HepG2 (cell line): ENCODE measurements at regions not wholly inside any gene's neighbourhood (a gene's known extent, or its start where the extent isn't known, plus 50 kb on each side); places are given as distances from the start of the nearest gene placed in this dataset.

ENCODE experiments used
- ATAC-seq: fragments of 200-7000 bp; cut with Tn5 transposase; 3 replicates; pipeline ENCODE4 v1.9.1; 2020; ENCODE audit warnings: mild to moderate bottlenecking, moderate library complexity
- BruUV-seq: library from RNA; stranded (reverse); fragments of 400-500 nt; replicated peaks from 2 replicates; lab custom pipeline; 2021; lab: Mats Ljungman, UMichigan
- CTCF ChIA-PET: fragments of 300-600 bp; formaldehyde crosslinking; extraction: SDS; loops from one replicate; lab custom pipeline; 2021; ENCODE audit warnings: low total read pairs, inconsistent platforms, low intra/inter-chr PET ratio; lab: Yijun Ruan, JAX
- POLR2A ChIA-PET: fragments of 350-600 bp; sonication (Branson Sonifier 250); formaldehyde crosslinking; loops from one replicate; lab custom pipeline; 2020; ENCODE audit warnings: antibody characterized with exemption, inconsistent platforms; lab: Yijun Ruan, JAX
- DNase-seq: peaks from one replicate; pipeline ENCODE4 v3.0.0-alpha.2; 2015; ENCODE audit warnings: low spot score
- FAIRE-seq: peaks from 3 replicates; lab custom pipeline; 2011; peaks lifted over from hg19 to GRCh38; lab: Jason Lieb, UNC
- H2AFZ ChIP-seq: one replicate; pipeline ENCODE4 v1.6.1; 2011; ENCODE audit warnings: low read length, inconsistent platforms
- H3K27ac ChIP-seq: fragments of 300-600 bp; 3 replicates; pipeline ENCODE4 v1.8.0; 2011; ENCODE audit warnings: mixed run types, mild to moderate bottlenecking, mixed read lengths, low read length, inconsistent platforms; ENCODE audit not compliant: insufficient read depth; ENCODE audit errors: extremely low read length
- H3K27me3 ChIP-seq, 2 experiments: fragments of 200-600 bp in 1 of 2; 2 replicates in 1 of 2; 3 replicates in 1 of 2; pipeline versions ENCODE4 v1.6.0 to v1.8.0; 2011; ENCODE audit warnings: low read length in 2 of 2, mild to moderate bottlenecking in 2 of 2, moderate library complexity in 2 of 2, inconsistent platforms in 1 of 2; ENCODE audit not compliant: insufficient read depth in 2 of 2, control insufficient read depth in 1 of 2
- H3K36me3 ChIP-seq, 2 experiments: fragments of 200-600 bp in 1 of 2; replicated peaks in 1 of 2; 2 replicates in 1 of 2; 3 replicates in 1 of 2; pipeline versions ENCODE4 v1.5.1 to v1.8.0; 2011; ENCODE audit warnings: low read length in 2 of 2, inconsistent platforms in 1 of 2; ENCODE audit not compliant: insufficient read depth in 2 of 2, control insufficient read depth in 1 of 2
- H3K4me1 ChIP-seq: 2 replicates; pipeline ENCODE4 v1.5.1; 2012; ENCODE audit warnings: low read length, inconsistent platforms; ENCODE audit not compliant: insufficient read depth
- H3K4me2 ChIP-seq: 2 replicates; pipeline ENCODE4 v1.6.0; 2011; ENCODE audit warnings: low read depth, low read length, inconsistent platforms
- H3K4me3 ChIP-seq, 3 experiments: fragments of 200-600 bp in 1 of 3; sonication (generic), shearing (Covaris generic) in 1 of 3; replicated peaks in 1 of 3; 2 replicates each; pipeline ENCODE4 v1.5.1; 2011 to 2016; ENCODE audit warnings: low read length in 3 of 3, inconsistent platforms in 2 of 3, low read depth in 2 of 3, mild to moderate bottlenecking in 2 of 3, control low read depth in 1 of 3, mixed read lengths in 1 of 3; ENCODE audit not compliant: insufficient read depth in 1 of 3
- H3K79me2 ChIP-seq: one replicate; pipeline ENCODE4 v1.6.1; 2011; ENCODE audit warnings: low read length, inconsistent platforms; ENCODE audit not compliant: insufficient read depth
- H3K9ac ChIP-seq: 2 replicates; pipeline ENCODE4 v1.6.0; 2011; ENCODE audit warnings: mild to moderate bottlenecking, low read depth, low read length, inconsistent platforms; ENCODE audit not compliant: insufficient read depth
- H3K9me3 ChIP-seq: 2 replicates; pipeline ENCODE4 v1.5.1; 2012; ENCODE audit warnings: mild to moderate bottlenecking, low read length
- H4K20me1 ChIP-seq: 2 replicates; pipeline ENCODE4 v1.6.0; 2011; ENCODE audit warnings: inconsistent platforms, mild to moderate bottlenecking, low read length, moderate library complexity; ENCODE audit not compliant: insufficient read depth
- AKAP8 ChIP-seq: sonication (generic); formaldehyde crosslinking; IDR thresholded peaks from 2 replicates; pipeline ENCODE4 v1.5.1; 2020; ENCODE audit warnings: mild to moderate bottlenecking, missing genetic modification reagents
- MIER3 ChIP-seq: IDR thresholded peaks from 2 replicates; pipeline ENCODE4 v1.6.1; 2016; ENCODE audit warnings: missing compliant biosample characterization, borderline replicate concordance
- RORA ChIP-seq: sonication (generic); formaldehyde crosslinking; IDR thresholded peaks from 2 replicates; pipeline ENCODE4 v1.5.0; 2020; ENCODE audit warnings: mild to moderate bottlenecking, missing genetic modification reagents, moderate library complexity
- SALL2 ChIP-seq: sonication (generic); formaldehyde crosslinking; IDR thresholded peaks from 2 replicates; pipeline ENCODE4 v1.8.1; 2023; ENCODE audit warnings: mild to moderate bottlenecking, missing genetic modification reagents, inconsistent platforms
- XRCC5 ChIP-seq: fragments of 200-400 bp; formaldehyde crosslinking; optimal IDR thresholded peaks from 2 replicates; pipeline ENCODE3; 2017; ENCODE audit warnings: mild to moderate bottlenecking, low read length
- ZNF333 ChIP-seq: sonication (generic); formaldehyde crosslinking; IDR thresholded peaks from 2 replicates; pipeline ENCODE4 v1.4.0; 2020; ENCODE audit warnings: mild to moderate bottlenecking, missing genetic modification reagents, borderline replicate concordance
- ZNF7 ChIP-seq: IDR thresholded peaks from 2 replicates; pipeline ENCODE4 v1.6.1; 2016; ENCODE audit warnings: missing biosample characterization, missing genetic modification reagents
- ZNF777 ChIP-seq: sonication (generic); formaldehyde crosslinking; IDR thresholded peaks from 2 replicates; pipeline ENCODE4 v1.4.0; 2020; ENCODE audit warnings: missing genetic modification reagents
- WGBS: methylation state at CpG from one replicate; pipeline ENCODE4 v1.1.6; 2017; ENCODE audit warnings: low lambda C conversion rate; 5-methylcytosine and 5-hydroxymethylcytosine counted together
- in situ Hi-C: cut with HindIII; loops from 2 replicates; pipeline ENCODE4 v1.10.0; 2017; ENCODE audit warnings: low pct_unique_long_range_greater_than_20kb; ENCODE audit not compliant: extremely low pct_ligation_motif_present
- intact Hi-C: fragments of 100-400 bp; cut with micrococcal nuclease; formaldehyde crosslinking; loops from one replicate; pipeline ENCODE4 v1.10.0; 2022; ENCODE audit not compliant: unreplicated experiment
- TF ChIP-seq, protein P1 (sequence below): sonication (generic); formaldehyde crosslinking; IDR thresholded peaks from 2 replicates; pipeline ENCODE4 v1.9.0; 2021; ENCODE audit warnings: missing genetic modification reagents, borderline replicate concordance
- TF ChIP-seq, protein P2 (sequence below): sonication (generic); formaldehyde crosslinking; IDR thresholded peaks from 2 replicates; pipeline ENCODE4 v1.5.1; 2020; ENCODE audit warnings: mild to moderate bottlenecking, missing genetic modification reagents, moderate library complexity
- TF ChIP-seq, protein P3 (sequence below): sonication (generic); formaldehyde crosslinking; IDR thresholded peaks from 2 replicates; pipeline ENCODE4 v1.5.0; 2020; ENCODE audit warnings: mild to moderate bottlenecking, missing genetic modification reagents, borderline replicate concordance
- TF ChIP-seq, protein P4 (sequence below): sonication (generic); formaldehyde crosslinking; IDR thresholded peaks from 2 replicates; pipeline ENCODE4 v1.8.1; 2023; ENCODE audit warnings: mild to moderate bottlenecking, missing genetic modification reagents, borderline replicate concordance

DNA sequence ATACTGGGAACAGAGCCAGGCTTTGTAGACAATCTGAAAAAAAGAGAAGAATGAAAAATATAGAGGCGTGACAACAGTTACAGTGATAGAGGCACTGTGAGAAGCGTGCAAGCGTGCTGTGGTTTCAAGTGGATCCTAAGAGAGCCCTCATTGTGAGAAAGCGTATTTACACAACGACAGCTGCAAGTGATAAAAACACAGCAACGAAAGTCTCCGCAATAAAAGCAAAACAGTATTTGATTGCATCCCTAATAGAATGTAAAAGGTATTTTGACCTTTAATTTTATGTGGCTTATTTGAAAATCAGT, 642.7 kb upstream of the ARGLU1 start:
- POLR2A ChIA-PET, result no interaction called here
- no peaks in the 10 kb centered on the region for H3K36me3 ChIP-seq
- in situ Hi-C loops, result loop anchor here (25.0 kb wide), 1 partner anchor 652 kb away; a partner anchor contains a TSS
- H3K4me3 ChIP-seq, result no peak overlapping the region
- no peaks in the 10 kb centered on the region for H3K79me2 ChIP-seq
- H3K4me1 ChIP-seq, result no peaks in the 10 kb centered on the region
- H3K9me3 ChIP-seq, result no peaks in the 10 kb centered on the region
- CTCF ChIA-PET, result interaction anchor here (1.4 to 3.2 kb wide), 3 partner anchors 439 to 947 kb away, joined by 3 to 33 read pairs (median 9); no protein-coding TSS in a partner anchor
- no peak for DNase-seq
- peaks cover 0 to 26% of the 10 kb centered on the region in 2 experiments; a peak in 2 of 5 replicates for H3K27me3 ChIP-seq
- TF ChIP-seq ZNF777, result no peak
- no peak for TF ChIP-seq MIER3 (CRISPR knock-in tag)
- TF ChIP-seq, protein P1, sequence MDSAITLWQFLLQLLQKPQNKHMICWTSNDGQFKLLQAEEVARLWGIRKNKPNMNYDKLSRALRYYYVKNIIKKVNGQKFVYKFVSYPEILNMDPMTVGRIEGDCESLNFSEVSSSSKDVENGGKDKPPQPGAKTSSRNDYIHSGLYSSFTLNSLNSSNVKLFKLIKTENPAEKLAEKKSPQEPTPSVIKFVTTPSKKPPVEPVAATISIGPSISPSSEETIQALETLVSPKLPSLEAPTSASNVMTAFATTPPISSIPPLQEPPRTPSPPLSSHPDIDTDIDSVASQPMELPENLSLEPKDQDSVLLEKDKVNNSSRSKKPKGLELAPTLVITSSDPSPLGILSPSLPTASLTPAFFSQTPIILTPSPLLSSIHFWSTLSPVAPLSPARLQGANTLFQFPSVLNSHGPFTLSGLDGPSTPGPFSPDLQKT (CRISPR knock-in tag), result no peak
- no peak for TF ChIP-seq AKAP8 (CRISPR knock-in tag)
- no peak for TF ChIP-seq XRCC5
- no peak for TF ChIP-seq SALL2 (CRISPR knock-in tag)
- TF ChIP-seq, protein P2, sequence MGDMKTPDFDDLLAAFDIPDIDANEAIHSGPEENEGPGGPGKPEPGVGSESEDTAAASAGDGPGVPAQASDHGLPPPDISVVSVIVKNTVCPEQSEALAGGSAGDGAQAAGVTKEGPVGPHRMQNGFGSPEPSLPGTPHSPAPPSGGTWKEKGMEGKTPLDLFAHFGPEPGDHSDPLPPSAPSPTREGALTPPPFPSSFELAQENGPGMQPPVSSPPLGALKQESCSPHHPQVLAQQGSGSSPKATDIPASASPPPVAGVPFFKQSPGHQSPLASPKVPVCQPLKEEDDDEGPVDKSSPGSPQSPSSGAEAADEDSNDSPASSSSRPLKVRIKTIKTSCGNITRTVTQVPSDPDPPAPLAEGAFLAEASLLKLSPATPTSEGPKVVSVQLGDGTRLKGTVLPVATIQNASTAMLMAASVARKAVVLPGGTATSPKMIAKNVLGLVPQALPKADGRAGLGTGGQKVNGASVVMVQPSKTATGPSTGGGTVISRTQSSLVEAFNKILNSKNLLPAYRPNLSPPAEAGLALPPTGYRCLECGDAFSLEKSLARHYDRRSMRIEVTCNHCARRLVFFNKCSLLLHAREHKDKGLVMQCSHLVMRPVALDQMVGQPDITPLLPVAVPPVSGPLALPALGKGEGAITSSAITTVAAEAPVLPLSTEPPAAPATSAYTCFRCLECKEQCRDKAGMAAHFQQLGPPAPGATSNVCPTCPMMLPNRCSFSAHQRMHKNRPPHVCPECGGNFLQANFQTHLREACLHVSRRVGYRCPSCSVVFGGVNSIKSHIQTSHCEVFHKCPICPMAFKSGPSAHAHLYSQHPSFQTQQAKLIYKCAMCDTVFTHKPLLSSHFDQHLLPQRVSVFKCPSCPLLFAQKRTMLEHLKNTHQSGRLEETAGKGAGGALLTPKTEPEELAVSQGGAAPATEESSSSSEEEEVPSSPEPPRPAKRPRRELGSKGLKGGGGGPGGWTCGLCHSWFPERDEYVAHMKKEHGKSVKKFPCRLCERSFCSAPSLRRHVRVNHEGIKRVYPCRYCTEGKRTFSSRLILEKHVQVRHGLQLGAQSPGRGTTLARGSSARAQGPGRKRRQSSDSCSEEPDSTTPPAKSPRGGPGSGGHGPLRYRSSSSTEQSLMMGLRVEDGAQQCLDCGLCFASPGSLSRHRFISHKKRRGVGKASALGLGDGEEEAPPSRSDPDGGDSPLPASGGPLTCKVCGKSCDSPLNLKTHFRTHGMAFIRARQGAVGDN (CRISPR knock-in tag), result no peak
- TF ChIP-seq RORA, result no peak
- no peak for TF ChIP-seq ZNF7 (CRISPR knock-in tag)
- TF ChIP-seq ZNF333 (CRISPR knock-in tag), result no peak
- TF ChIP-seq, protein P3, sequence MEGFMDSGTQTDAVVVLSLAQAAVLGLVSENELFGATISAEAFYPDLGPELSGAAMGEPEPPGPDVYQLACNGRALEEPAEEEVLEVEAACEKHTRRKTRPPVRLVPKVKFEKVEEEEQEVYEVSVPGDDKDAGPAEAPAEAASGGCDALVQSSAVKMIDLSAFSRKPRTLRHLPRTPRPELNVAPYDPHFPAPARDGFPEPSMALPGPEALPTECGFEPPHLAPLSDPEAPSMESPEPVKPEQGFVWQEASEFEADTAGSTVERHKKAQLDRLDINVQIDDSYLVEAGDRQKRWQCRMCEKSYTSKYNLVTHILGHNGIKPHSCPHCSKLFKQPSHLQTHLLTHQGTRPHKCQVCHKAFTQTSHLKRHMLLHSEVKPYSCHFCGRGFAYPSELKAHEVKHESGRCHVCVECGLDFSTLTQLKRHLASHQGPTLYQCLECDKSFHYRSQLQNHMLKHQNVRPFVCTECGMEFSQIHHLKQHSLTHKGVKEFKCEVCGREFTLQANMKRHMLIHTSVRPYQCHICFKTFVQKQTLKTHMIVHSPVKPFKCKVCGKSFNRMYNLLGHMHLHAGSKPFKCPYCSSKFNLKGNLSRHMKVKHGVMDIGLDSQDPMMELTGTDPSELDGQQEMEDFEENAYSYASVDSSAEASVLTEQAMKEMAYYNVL (CRISPR knock-in tag), result no peak
- TF ChIP-seq, protein P4, sequence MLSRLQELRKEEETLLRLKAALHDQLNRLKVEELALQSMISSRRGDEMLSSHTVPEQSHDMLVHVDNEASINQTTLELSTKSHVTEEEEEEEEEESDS (CRISPR knock-in tag), result no peak
- WGBS, result 26% methylated on average over 7 of the region's 7 CpGs
- ATAC-seq, result no peak
- H2AFZ ChIP-seq, result no peak overlapping the region
- H3K27ac ChIP-seq, result no peak overlapping the region
- no peaks in the 10 kb centered on the region for H4K20me1 ChIP-seq
- no peak for FAIRE-seq
- intact Hi-C loops, result loop anchor here (1.0 kb wide), 2 partner anchors 440 to 945 kb away; no protein-coding TSS in a partner anchor
- no TSS peak for BruUV-seq
- H3K9ac ChIP-seq, result no peak overlapping the region
- H3K4me2 ChIP-seq, result no peak overlapping the region
